Activated CD4-positive, alpha-beta T cell treated with anti-CD3 and anti-CD28 coated beads for 48 hours (primary cell): ENCODE measurements at regions not wholly inside any gene's neighbourhood (a gene's known extent, or its start where the extent isn't known, plus 50 kb on each side); places are given as distances from the start of the nearest gene placed in this dataset.
"Not testable (repeated sequence)": the region's sequence is repeated elsewhere in the genome, so short reads cannot be mapped to it uniquely, and the experiment has no call there.

Experiments used
- DNase-seq: peaks from one replicate; pipeline ENCODE4 v3.0.0-alpha.2; 2020

DNA sequence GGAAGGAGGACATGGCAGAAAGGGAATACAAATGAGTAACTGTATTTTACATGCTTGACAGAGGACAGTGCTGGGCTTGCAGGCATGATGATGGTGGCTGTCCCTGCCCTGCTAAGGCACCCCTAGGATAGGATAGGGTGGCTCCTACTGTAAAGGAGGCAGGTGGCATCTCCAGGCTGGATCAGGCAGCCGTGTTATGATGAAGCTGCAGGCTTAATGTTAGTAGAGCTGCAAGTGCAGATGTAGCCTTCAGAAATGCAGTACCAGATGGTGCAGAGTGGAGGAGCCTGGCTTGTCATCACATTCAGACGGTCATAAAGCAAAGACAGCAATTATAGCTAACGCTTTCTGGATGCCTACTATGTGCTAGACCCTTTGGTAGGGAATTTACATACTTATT, 287.9 kb upstream of the PODXL start:
- no peak for DNase-seq

DNA sequence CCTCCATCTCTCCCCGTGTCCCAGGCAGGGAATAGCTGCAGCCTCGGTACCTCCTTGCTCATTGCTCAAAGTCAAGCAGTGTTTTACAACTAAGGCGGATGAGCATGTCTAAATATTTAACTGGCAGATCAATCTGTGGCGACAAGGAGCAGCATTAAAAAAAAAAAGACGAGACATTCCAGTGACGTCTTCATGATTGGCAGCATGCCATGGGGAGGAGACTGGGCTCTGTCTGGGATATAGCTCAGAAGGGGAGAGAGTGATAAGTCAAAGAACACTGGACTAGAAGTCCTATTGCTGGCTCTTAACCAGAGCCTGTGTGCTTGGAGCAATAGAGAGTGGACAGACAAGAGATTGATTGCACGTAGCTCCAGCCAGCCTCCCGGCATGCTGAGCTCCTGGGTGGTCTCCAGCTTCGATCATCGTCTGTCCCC, 287.5 kb upstream of the PODXL start:
- DNase-seq: no peak

DNA sequence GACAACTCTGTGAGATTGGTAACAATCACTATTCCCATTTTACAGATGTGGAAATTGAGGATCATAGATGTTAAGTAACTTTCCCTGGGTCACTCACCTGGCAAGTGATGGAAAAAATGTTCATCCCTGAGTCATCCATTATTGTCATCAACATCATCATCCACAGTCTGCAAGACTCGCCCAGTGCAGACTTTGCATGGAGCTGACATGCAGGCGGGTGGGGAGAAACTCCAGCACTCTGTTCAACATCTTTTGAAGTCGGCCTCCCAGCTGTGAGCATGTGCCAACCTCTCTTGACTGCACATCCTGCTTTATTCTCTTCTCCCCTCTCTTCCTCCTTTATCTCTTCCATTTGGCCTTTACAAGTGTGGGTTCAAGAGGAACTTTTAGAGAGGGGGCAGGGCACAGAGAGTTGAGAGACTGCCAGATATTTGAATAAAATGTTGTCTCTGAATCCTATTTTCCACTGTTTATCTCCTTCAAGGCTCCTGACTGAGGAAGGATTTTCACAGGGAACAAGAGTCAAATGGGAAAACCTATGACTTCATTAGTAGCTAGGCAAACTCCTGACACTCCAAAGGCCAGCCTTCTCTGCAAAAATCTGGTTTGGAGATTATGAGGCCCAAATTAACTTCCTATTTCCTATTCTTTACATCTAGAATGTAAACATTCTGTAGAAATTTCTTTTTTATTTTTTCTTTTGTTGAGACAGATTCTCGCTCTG, 283.7 kb upstream of the PODXL start:
- DNase-seq: no peak

DNA sequence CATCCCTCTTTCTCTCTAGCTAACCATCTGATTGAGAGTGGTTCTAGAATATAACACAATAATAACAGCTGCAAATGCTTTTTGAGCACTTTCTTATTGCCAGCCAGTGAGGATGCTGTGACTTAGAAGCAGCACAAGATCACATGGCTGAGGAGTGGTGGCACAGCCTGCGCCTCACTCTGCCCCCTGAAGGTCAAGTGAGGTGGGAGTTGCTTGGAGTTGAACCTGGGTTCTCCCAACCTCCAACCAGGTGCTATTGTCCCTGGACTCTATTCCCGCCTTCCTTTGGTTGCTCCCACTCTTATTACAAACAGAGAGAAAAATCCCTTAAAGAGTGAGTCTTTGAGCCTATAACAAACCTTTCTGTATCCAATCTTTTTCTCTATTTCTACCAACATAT, 280.3 kb upstream of the PODXL start:
- DNase-seq: no peak

DNA sequence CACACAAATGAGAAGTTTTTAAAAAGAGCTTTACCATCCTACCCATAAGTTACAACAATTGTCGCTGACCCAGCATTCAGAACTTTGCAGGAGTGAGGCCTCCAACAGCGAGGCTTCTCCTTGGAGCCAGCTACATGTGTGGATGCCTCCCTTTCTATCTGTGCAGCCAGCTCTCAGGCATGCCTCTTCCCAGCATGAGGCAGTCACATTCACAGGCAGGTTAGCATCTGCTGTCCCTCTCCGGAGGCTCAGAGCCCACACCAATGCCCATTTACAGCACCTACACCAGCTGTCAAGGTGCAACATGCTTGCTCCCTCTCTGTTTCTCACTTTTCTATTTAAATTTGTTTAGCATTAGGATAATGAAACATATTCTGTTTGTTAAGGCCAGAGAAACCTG, 278.7 kb upstream of the PODXL start:
- no peak for DNase-seq

DNA sequence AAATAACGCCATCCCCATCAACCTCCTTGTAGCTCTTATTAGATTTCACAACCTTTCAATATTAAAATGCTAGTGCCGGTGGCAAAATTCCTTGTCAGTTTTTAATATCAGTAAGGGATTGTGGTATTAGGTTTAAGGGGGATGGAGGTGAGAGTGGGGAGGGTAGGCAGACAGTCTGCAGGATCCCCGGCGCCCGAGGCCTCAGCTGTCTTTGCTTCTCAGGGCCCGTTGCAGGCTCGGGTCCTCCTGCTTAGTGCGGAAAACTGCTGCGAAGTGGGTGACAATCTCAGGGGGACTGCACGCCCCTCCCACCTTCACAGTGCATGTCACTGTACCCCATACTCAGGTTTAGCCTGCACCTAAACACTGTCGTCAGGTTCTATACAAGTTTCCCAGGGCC, 274.3 kb upstream of the PODXL start:
- DNase-seq: no peak

DNA sequence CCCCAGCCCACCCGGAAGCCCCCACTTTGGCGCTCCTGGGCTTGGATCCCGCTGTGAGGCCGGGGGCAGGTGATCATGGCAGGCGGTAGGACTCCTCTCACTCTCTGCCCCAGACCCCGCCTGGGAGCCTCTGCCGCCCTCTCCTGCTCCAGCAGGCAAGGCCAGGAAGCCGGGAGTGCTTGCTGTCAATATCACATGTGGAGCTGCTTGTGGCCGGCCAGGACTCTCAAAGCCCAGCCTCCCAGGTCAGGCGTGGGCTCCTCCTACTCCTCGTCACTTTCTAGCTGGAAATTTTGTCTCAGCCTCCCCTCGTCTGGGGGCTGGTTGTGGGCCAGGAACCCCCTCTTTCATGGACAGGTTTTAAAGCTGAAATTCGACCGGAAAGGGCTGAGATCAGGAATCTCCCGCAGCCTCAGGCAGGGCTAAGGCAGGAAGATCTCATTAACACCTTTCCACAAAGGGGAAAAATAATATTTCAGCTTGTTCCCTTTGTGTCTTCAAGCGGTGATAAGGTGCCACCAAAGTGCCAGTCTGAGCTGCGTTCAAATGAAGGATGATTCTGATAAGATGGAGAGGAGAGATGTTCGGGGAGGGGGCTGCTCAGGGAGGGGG, 273.6 kb upstream of the PODXL start:
- DNase-seq: no peak

DNA sequence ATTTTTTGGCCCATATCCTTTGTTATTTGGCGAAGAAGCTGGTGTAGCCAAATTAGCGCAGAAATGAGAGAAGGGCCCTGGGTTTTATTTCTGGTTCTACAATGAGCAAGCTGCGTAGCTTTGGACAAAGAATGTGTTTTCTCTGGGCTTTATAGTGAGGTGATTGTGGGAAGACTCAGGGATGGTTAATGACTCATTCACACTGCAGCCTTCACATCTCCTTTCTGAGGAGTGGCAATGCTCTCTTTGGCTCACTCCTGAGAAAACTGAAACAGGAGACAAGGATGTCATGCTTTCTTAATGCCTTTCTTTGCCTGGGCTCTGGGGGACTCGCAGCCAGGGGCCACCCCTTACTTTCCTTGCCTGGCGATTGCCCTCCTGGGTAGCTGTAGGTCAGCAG, 271.0 kb upstream of the PODXL start:
- DNase-seq: no peak

DNA sequence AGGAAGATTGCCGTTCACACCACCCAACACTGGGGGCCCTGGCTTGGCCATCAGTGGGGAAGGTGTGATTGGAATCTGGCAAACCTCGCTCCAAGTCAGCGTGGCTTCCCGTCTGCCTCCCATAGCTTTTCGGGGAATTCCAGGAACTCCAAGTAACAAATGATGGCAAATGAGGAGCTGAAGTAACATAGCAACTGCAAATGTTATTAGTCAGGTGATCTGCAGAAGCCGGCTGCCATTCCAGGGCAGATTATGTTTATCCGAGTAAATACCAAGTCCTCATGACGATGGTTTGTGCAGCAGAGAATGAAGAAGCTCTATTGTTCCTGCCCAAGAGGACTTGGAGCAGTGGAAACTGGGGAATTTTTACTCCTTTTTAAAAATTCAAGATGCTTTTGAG, 270.5 kb upstream of the PODXL start:
- DNase-seq: no peak

DNA sequence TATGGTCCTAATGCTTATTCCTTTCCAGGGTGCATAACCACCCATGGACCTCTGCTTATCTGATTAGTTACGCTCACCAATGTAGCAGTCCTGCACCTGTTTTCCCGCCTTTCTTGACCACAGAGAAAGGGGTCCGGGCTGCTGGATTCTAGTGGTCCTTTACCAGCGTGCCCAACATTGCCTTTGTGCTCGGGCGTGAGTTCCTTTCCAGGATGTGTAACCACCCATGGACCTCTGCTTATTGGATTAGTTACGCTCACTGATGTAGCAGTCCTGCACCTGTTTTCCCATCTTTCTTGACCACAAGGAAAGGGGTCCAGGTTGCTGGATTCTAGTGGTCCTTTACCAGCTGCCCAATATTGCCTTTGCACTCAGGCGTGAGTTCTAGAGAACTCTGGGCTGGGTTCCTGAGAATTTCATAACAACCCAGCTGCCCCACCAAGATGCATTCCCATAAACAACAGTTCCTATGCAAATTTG, 267.6 kb upstream of the PODXL start:
- not testable (repeated sequence) for DNase-seq

DNA sequence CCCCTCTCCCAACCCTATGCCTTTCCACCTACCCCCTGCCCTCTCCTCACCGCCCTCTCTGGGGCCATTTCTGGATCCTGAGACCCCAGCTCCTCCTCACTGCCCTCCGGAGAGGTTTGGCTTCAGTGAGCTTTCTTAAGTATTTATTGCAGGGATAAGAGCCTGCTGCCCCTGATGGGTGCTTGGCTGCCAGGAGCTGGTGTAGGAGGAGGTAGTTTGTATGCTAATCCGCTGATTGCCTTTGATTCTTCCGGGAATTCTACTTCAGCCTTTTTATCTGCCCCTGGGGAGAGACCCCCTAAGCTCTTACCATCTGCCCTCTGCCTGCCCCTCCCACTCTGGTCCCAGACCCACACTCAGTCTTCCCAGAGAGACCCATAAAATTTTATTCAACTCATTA, 263.5 kb upstream of the PODXL start:
- no peak for DNase-seq

DNA sequence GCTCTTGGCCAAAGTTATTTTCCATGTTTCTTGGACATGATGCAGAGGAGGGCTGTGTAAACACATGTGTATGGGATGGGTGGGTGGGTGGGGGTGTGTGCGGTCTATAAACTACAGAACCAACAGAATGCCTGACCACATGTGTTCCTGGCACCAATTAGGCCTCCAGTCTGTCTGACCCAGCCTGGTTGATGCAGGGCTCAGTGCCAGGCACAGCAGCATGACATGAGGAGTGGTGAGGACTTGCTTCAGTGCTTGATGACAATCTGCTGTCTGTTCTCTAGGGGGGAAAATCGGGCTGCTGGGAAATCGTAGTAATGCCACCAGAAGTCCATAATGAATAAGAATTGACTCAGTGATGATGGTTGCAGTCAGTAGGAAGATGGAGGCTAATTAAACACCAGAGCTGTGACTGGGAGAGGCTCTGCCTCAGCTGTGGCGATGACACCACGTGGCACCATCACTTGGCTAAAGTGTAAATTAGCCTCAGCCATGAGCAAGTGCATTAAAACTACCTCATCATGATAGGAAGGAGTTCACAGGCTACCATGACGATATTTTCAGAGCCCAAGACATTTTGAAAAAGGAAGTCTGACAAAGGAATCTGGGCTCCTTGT, 260.1 kb upstream of the PODXL start:
- DNase-seq: no peak

DNA sequence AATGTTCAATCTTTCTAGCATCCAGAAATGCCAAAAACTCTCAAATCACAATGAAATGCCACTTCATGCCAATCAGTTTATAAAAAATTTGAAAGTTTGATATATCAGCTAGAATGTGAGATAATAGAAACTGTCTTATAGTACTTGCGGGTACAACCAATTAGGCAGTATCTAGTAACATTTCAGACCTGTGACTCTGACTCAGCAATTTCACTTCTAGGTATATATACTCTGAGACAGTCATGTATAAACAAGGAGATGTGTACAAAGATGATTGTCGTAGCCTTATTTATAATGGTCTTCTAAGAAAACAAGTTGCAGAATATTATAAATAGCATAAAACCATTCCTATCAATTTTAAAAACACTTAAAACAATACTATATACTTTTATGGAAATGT, 252.3 kb upstream of the PODXL start:
- no peak for DNase-seq

DNA sequence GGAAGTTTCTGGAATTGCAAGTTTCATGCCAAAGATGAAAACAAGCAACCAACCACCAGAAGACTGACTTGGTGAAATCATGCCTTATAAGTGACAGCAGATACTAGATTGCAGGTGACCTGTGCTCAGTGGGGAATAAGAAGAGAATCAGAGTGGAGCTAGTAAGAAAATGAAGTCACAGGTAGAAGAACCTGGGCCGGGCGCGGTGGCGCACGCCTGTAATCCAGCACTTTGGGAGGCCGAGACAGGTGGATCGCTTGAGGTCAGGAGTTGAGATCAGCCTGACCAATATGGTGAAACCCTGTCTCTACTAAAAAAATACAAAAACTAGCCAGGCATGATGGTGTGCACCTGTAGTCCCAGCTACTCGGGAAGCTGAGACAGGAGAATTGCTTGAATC, 251.7 kb upstream of the PODXL start:
- DNase-seq: not testable (repeated sequence)

DNA sequence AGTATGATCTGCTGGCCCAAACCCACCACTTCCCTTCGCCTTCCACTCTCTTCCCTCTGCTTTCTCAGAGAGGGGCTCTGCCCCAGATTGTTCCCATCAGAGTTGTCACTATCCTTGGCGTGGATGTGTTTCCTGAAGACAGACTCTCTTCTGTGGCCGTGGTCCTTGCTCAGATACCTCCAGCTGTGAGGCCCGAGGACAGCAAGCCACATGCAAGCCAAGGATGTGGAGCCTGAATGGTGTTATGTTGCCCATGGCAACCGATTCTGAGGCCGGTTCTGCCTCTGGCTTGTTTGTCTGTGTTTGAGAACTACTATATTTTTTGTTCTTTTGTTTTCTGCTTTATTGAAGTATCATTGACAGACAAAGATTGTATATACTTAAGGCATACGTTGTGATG, 247.4 kb upstream of the PODXL start:
- DNase-seq: no peak

DNA sequence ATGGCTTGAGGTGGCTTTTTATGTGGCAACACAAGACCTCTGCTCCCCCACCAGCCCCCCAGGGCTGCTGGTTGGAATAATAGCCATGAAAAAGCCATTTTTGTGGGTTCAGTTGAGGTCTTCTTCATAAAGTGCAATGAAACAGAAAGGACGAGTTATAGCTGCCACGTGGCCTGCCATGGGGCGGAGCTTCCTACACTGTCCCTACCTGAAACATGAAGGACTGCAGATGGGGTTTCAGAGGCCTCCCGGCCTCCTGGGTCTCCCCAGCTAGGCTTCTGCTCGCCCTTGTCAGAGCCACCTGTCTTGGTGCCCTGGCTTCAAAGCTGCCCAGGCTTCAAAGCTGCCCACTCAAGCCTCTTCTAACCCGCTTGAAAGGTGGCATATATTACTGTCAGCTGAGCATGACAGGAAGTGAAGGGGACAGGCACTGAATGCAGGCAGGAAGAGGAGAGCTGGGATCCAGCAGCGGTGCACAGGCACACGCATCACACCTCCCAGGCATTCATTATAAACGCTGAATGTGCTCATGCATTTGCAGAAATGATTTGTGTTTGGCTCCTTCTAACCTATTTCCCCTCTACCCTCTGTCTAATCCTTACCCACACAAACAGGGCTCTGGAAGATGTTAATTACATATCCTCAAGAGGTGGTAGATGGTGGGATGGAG, 245.9 kb upstream of the PODXL start:
- no peak for DNase-seq

DNA sequence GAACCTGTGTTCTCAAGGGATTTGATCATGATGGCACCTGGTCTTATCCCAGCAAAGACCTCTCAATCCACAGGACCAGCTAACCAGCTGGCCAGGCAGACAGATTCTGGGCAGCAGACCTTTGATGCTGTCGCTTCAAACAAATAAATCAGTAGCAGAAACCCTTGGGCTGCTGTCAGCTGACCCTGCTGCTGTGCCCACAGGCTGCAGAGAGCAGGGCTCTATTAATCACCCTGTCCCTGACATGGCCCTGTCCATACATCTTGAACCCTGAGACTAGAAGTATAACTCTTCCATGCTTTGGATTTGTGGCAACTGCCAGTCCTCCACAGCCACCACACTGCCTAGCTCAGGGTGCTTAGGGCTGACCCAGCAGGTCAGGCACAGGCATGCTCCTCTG, 244.1 kb upstream of the PODXL start:
- no peak for DNase-seq

DNA sequence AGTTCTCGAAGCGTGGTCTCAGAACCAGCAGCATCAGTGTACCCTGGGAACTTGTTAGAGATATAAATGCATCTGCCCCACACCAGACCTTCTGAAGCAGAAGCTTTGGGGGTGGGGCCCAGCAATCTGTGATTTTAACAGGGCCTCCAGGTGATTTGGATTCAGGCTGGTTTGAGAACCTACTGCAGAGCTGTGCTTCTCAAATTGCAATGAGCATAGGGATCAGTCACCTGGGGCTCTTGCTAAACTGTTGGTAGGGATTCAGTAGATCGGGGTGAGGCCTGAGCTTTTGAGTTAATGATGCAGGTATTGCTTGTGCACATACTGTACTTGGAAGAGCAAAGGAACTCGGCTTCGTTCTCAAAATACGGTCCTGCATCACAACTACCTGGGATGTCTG, 243.6 kb upstream of the PODXL start:
- DNase-seq: no peak

DNA sequence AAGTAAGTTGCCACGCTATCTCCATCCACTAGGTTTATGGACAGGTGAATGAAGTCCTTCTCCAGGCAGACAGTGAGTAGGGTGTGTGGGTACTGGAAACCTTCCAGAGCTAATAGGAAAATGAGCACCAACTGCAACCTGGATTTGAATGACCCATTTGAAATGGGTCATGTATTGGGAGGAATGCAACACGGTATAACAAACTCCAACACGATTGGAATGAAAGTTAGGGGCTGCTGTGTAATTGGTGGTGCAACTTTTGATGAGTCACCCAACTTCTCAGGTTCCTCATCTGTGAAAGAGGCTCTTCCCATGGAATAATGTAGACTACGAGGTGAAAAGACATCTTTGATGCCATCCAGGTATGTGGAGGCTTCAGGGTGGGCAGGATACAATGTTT, 241.4 kb upstream of the PODXL start:
- no peak for DNase-seq

DNA sequence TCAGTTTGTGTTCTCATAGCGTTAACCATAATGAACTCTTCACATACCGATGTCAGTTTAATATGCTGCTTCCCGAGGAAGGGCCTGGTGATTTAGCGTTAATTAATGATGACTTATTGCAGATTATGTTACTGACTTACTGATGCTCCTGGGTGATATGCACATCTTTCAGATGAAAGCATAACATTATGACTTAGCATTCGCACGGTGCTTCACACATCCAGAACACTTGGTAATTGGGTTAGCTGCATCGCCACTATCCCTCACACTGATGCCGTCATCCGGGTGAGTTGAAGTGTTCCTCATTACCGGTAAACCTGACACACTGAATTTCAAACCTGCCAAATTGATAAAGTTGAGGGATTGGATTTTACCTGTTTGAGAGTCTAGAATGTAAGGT, 239.0 kb upstream of the PODXL start:
- no peak for DNase-seq

DNA sequence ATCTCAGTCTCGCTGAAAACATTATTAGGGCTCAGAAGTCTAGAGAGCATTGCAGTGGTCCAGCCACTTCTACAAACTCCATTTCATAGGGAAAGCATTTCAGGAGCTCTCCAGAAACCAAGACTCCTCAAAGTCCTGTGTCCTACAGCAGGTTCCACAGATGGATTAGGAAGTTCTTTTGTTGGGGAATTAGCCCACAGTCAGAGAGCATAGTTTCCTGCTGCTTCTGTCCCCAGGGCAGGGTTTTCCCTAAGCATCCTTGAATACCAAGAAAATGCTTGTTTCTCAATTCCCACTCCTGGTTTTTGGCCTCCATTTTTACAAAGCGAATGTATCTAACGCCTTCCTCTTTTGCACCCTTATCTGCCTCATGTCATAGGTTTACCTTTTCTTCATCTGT, 235.9 kb upstream of the PODXL start:
- DNase-seq: no peak

DNA sequence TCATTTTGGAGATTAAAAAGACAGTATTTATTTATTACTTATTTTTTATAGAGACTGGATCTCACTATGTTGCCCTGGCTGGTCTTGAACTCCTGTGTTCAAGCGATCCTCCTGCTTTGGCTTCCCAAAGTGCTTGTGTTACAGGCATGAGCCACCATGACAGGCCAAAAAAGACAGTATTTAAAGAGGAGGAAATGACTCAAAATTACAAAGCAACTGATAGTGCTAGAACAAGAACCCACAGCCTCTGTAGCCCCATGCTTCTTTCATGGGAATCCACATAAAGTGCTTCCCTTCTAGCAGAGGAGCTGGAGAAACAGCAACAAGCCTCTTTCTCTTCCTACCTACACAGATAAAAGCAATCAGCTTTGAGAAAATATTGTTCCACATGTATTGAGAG, 230.7 kb upstream of the PODXL start:
- DNase-seq: no peak

DNA sequence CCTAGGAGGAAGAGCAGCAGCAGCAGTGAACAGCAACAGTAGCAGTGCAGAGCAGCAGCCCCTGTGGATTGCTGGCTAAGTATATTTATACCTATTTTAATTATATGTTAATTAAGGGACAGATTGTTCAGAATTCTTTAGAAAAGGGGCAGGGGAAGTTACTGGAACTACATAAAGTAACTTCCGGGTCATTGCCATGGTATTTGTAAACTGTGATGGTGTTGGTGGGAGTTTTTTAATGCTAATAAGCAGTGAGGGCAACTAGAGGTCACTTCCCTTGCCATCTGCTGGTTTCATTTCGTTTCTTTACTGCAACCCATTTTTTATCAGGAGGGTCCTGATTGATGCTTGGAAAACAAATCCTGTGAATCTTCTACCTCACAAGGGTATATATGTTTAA, 229.8 kb upstream of the PODXL start:
- DNase-seq: no peak

DNA sequence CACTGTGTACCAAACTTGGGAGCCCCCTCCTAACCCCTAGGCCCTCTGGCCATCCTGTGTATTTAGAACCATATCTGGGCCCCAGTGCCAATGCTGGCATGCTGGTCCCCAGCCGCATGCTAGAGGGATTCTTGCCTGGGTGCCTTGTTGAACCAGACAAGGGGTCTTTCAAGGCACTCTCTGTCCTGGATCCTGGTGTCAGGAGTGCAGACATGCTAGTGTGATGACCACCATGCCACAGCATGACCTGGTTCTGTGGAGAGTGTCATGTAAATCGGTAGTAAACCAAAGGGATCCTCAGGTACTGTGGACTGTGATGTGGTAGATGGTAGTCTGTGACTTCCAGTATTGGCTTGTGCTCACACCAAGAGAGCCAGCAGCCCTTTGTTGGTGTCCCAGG, 222.2 kb upstream of the PODXL start:
- DNase-seq: no peak
